ENCODE measurements at regions not wholly inside any gene's neighbourhood (a gene's known extent, or its start where the extent isn't known, plus 50 kb on each side); places are given as distances from the start of the nearest gene placed in this dataset.

GRCh38 chr2:104635608-104636007 lies 218.3 kb upstream of the POU3F3 start:
- DNase-seq (ENCODE audit: low read depth) = no peak

- DNase-seq (ENCODE audit: low read depth) = no peak
Observed at GRCh38 chr2:104638190-104638858, 215.6 kb upstream of the POU3F3 start.

GRCh38 chr2:104638859-104639202 lies 215.1 kb upstream of the POU3F3 start:
- no peak for DNase-seq (ENCODE audit: low read depth)

GRCh38 chr2:104641786-104642185 lies 212.1 kb upstream of the POU3F3 start:
- DNase-seq (ENCODE audit: low read depth) = no peak

- DNase-seq (ENCODE audit: low read depth) = no peak
Observed at GRCh38 chr2:104648376-104648775, 205.5 kb upstream of the POU3F3 start.

- DNase-seq (ENCODE audit: low read depth) = no peak
Observed at GRCh38 chr2:104649866-104650265, 204.0 kb upstream of the POU3F3 start.

GRCh38 chr2:104650405-104650996 lies 203.4 kb upstream of the POU3F3 start:
- DNase-seq (ENCODE audit: low read depth) = no peak

GRCh38 chr2:104654811-104655210 lies 199.1 kb upstream of the POU3F3 start:
- no peak for DNase-seq (ENCODE audit: low read depth)

- no peak for DNase-seq (ENCODE audit: low read depth)
Observed at GRCh38 chr2:104656571-104657163, 197.2 kb upstream of the POU3F3 start.

GRCh38 chr2:104658144-104658835 lies 195.6 kb upstream of the POU3F3 start:
- DNase-seq (ENCODE audit: low read depth) = no peak

- no peak for DNase-seq (ENCODE audit: low read depth)
Observed at GRCh38 chr2:104658904-104659591, 194.9 kb upstream of the POU3F3 start.

- no peak for DNase-seq (ENCODE audit: low read depth)
Observed at GRCh38 chr2:104660991-104661390, 192.9 kb upstream of the POU3F3 start.

GRCh38 chr2:104664672-104665071 lies 189.2 kb upstream of the POU3F3 start:
- DNase-seq (ENCODE audit: low read depth) = no peak

- no peak for DNase-seq (ENCODE audit: low read depth)
Observed at GRCh38 chr2:104668631-104669030, 185.3 kb upstream of the POU3F3 start.

GRCh38 chr2:104673225-104673624 lies 180.7 kb upstream of the POU3F3 start:
- no peak for DNase-seq (ENCODE audit: low read depth)

- no peak for DNase-seq (ENCODE audit: low read depth)
Observed at GRCh38 chr2:104678181-104678580, 175.7 kb upstream of the POU3F3 start.

- no peak for DNase-seq (ENCODE audit: low read depth)
Observed at GRCh38 chr2:104685591-104685990, 168.3 kb upstream of the POU3F3 start.

GRCh38 chr2:104687147-104687546 lies 166.8 kb upstream of the POU3F3 start:
- DNase-seq (ENCODE audit: low read depth) = no peak

GRCh38 chr2:104690255-104690984 lies 163.5 kb upstream of the POU3F3 start:
- no peak for DNase-seq (ENCODE audit: low read depth)

- DNase-seq (ENCODE audit: low read depth) = no peak
Observed at GRCh38 chr2:104698276-104698675, 155.6 kb upstream of the POU3F3 start.

GRCh38 chr2:104701411-104701911 lies 152.5 kb upstream of the POU3F3 start:
- no peak for DNase-seq (ENCODE audit: low read depth)
